ENCODE measurements at regions not wholly inside any gene's neighbourhood (a gene's known extent, or its start where the extent isn't known, plus 50 kb on each side); places are given as distances from the start of the nearest gene placed in this dataset.

GRCh38 chr14:22011253-22011642 lies 337.6 kb upstream of the OR4E1 start (continued):
- TF ChIP-seq BCLAF1 (IDR thresholded peaks at IDR 0.05) (no peak), USF2 (IDR thresholded peaks at IDR 0.05; ENCODE audit: borderline replicate concordance, low read depth, low read length) (no peak), EGR1 (IDR thresholded peaks at IDR 0.05; ENCODE audit: borderline replicate concordance in 1 of 2, low read depth in 2 of 2, low read length in 2 of 2) (no peak), SUZ12 (IDR thresholded peaks at IDR 0.05; ENCODE audit: unreplicated experiment) (no peak), RB1 (IDR thresholded peaks at IDR 0.05; ENCODE audit: borderline replicate concordance) (no peak), HDGF (IDR thresholded peaks at IDR 0.05) (no peak)

GRCh38 chr14:22010545-22011252 lies 337.1 kb upstream of the OR4E1 start:
- no peak overlapping the region for H3K4me2 ChIP-seq (ENCODE audit: control insufficient read depth, insufficient read depth)
- H3K36me3 ChIP-seq (ENCODE audit: control insufficient read depth in 2 of 2, insufficient read depth in 2 of 2, low read length in 1 of 2), result no peaks in the 10 kb centered on the region
- no peaks in the 10 kb centered on the region for H3K9me3 ChIP-seq (replicated peaks; ENCODE audit: control insufficient read depth, insufficient read depth, low read length)
- H2AFZ ChIP-seq (ENCODE audit: control insufficient read depth, low read depth, low read length), result no peak overlapping the region
- no peak overlapping the region for H3K27ac ChIP-seq (ENCODE audit: control insufficient read depth, insufficient read depth)
- WGBS (ENCODE audit: insufficient coverage, insufficient replicate concordance, low lambda C conversion rate, missing lambda C conversion rate), result 0% methylated on average over 2 of the region's 2 CpGs
- intact Hi-C loops (cut with micrococcal nuclease; ENCODE audit: unreplicated experiment) (no loop called here), in situ Hi-C loops (cut with MboI) (no loop called here)
- no peak overlapping the region for H3K4me3 ChIP-seq
- FAIRE-seq, result no peak
- no peak for DNase-seq (ENCODE audit: low read depth, low spot score)
- no peaks in the 10 kb centered on the region for H4K20me1 ChIP-seq (ENCODE audit: control insufficient read depth, insufficient read depth)
- SMC1A ChIA-PET (ENCODE audit: uncharacterized antibody, unreplicated experiment), result interaction anchor here (1.0 kb wide), 1 partner anchor 14 kb away, joined by 4 read pairs; no protein-coding TSS in a partner anchor
- H3K9ac ChIP-seq (ENCODE audit: control insufficient read depth, insufficient read depth, low read length), result no peak overlapping the region
- no peaks in the 10 kb centered on the region for H3K79me2 ChIP-seq (ENCODE audit: control insufficient read depth, insufficient read depth, low read length)
- no TSS peak for BruUV-seq (replicated peaks)
- POLR2A ChIA-PET, result no interaction called here
- no peaks in the 10 kb centered on the region for H3K27me3 ChIP-seq (replicated peaks in 1 of 2; ENCODE audit: control insufficient read depth in 2 of 2, insufficient read depth in 2 of 2, low read length in 1 of 2)
- no peak for ATAC-seq
- CTCF ChIA-PET, result interaction anchor here (1.0 kb wide), 1 partner anchor 159 kb away, joined by 3 read pairs; no protein-coding TSS in a partner anchor
- RAD21 ChIA-PET (ENCODE audit: unreplicated experiment), result no interaction called here
- no peaks in the 10 kb centered on the region for H3K4me1 ChIP-seq (ENCODE audit: control insufficient read depth, insufficient read depth, low read length)
- TF ChIP-seq CREM (IDR thresholded peaks at IDR 0.05; ENCODE audit: low read depth) (no peak), IKZF1 (conservative IDR thresholded peaks at IDR 0.05) (no peak), EP300 (IDR thresholded peaks at IDR 0.05; ENCODE audit: borderline replicate concordance in 1 of 2, control insufficient read depth in 1 of 2, low read depth in 2 of 2, low read length in 2 of 2) (no peak), PRDM15 (CRISPR knock-in tag; IDR thresholded peaks at IDR 0.05) (no peak), NR2F1 (conservative IDR thresholded peaks at IDR 0.05) (no peak), NFYA (IDR thresholded peaks at IDR 0.05; ENCODE audit: borderline replicate concordance, low read depth, low read length) (no peak), JUNB (IDR thresholded peaks at IDR 0.05) (no peak), ZNF384 (IDR thresholded peaks at IDR 0.05; ENCODE audit: borderline replicate concordance, low read depth, low read length) (no peak), LARP7 (IDR thresholded peaks at IDR 0.05) (no peak), BCL11A (IDR thresholded peaks at IDR 0.05; ENCODE audit: low read depth, low read length) (no peak)
